ENCODE measurements at regions not wholly inside any gene's neighbourhood (a gene's known extent, or its start where the extent isn't known, plus 50 kb on each side); places are given as distances from the start of the nearest gene placed in this dataset.
"Not testable (repeated sequence)": the region's sequence is repeated elsewhere in the genome, so short reads cannot be mapped to it uniquely, and the experiment has no call there.

GRCh38 chr13:89082623-89083022 lies 1411.5 kb downstream of the SLITRK5 start:
- DNase-seq (ENCODE audit: extremely low spot score in 2 of 2), result no peak
- no peak overlapping the region for H3K27ac ChIP-seq
- intact Hi-C loops (cut with DNase I), result no loop called here
- H3K36me3 ChIP-seq, result no peaks in the 10 kb centered on the region
- H3K4me1 ChIP-seq, result no peaks in the 10 kb centered on the region
- no peak overlapping the region for H3K4me3 ChIP-seq
- no peaks in the 10 kb centered on the region for H3K9me3 ChIP-seq
- no peaks in the 10 kb centered on the region for H3K27me3 ChIP-seq
- TF ChIP-seq CTCF (IDR thresholded peaks at IDR 0.05), result no peak
- TF ChIP-seq POLR2AphosphoS5 (IDR thresholded peaks at IDR 0.05; ENCODE audit: insufficient read depth in 1 of 2, low read depth in 1 of 2), result no peak
- TF ChIP-seq POLR2A (IDR thresholded peaks at IDR 0.05), result no peak

DNA sequence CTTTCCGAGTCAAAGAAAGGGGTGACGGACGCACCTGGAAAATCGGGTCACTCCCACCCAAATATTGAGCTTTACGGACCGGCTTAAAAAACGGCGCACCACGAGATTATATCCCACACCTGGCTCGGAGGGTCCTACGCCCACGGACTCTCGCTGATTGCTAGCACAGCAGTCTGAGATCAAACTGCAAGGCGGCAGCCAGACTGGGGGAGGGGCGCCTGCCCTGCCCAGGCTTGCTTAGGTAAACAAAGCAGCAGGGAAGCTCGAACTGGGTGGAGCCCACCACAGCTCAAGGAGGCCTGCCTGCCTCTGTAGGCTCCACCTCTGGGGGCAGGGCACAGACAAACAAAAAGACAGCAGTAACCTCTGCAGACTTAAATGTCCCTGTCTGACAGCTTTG lies 1416.9 kb downstream of the SLITRK5 start:
- intact Hi-C loops (cut with DNase I); H3K4me3 ChIP-seq; H3K4me1 ChIP-seq; H3K27me3 ChIP-seq; H3K36me3 ChIP-seq; H3K9me3 ChIP-seq; H3K27ac ChIP-seq; DNase-seq (ENCODE audit: extremely low spot score in 2 of 2): not testable (repeated sequence)

DNA sequence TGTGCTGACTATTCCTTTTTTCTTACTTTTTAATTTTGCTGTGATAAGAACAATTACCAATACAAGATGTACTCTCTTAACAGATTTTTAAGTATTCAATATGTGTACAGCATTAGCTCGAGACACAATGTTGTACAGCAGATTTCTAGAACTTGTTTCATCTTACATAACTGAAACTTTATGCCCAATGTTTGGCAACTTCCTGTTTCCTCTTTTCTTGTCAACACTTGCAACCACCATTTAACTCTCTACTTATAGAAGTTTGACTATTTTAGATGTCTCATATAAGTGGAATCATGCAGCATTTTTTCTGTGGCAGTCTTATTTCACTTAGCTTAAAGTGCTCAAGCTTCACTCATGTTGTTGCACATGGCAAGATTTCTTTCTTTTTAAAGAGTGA lies 1426.8 kb downstream of the SLITRK5 start:
- no peaks in the 10 kb centered on the region for H3K27me3 ChIP-seq
- H3K4me3 ChIP-seq, result no peak overlapping the region
- DNase-seq (ENCODE audit: extremely low spot score in 2 of 2), result no peak
- H3K9me3 ChIP-seq, result no peaks in the 10 kb centered on the region
- TF ChIP-seq POLR2AphosphoS5 (IDR thresholded peaks at IDR 0.05; ENCODE audit: insufficient read depth in 1 of 2, low read depth in 1 of 2), result no peak
- TF ChIP-seq CTCF (IDR thresholded peaks at IDR 0.05), result no peak
- TF ChIP-seq POLR2A (IDR thresholded peaks at IDR 0.05), result no peak
- no peaks in the 10 kb centered on the region for H3K36me3 ChIP-seq
- no peaks in the 10 kb centered on the region for H3K4me1 ChIP-seq
- intact Hi-C loops (cut with DNase I), result no loop called here
- no peak overlapping the region for H3K27ac ChIP-seq

DNA sequence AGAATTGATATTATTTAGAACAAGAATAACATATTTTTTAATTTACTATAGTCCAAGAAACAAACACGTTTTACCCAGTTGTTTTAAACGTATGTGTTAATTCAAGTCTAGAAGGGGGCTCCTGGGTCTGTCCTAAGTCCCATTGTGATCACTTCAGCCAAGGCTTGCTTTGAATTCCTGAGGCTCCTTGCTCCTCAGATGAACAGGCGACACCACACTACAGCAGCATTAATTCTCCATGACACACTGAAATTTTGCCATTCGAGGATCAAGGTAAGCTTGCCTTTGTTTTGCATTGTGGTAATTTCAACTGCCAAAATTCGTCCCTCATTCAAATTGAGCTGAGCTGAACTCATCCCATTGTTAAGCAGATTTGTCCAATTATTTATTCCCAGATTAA lies 1442.6 kb downstream of the SLITRK5 start:
- H3K4me1 ChIP-seq, result no peaks in the 10 kb centered on the region
- no peak for DNase-seq (ENCODE audit: extremely low spot score in 2 of 2)
- H3K36me3 ChIP-seq, result no peaks in the 10 kb centered on the region
- no peak overlapping the region for H3K4me3 ChIP-seq
- H3K27ac ChIP-seq, result no peak overlapping the region
- no peaks in the 10 kb centered on the region for H3K9me3 ChIP-seq
- H3K27me3 ChIP-seq, result no peaks in the 10 kb centered on the region
- no peak for TF ChIP-seq CTCF (IDR thresholded peaks at IDR 0.05)
- no peak for TF ChIP-seq POLR2A (IDR thresholded peaks at IDR 0.05)
- TF ChIP-seq POLR2AphosphoS5 (IDR thresholded peaks at IDR 0.05; ENCODE audit: insufficient read depth in 1 of 2, low read depth in 1 of 2), result no peak
- intact Hi-C loops (cut with DNase I), result no loop called here

DNA sequence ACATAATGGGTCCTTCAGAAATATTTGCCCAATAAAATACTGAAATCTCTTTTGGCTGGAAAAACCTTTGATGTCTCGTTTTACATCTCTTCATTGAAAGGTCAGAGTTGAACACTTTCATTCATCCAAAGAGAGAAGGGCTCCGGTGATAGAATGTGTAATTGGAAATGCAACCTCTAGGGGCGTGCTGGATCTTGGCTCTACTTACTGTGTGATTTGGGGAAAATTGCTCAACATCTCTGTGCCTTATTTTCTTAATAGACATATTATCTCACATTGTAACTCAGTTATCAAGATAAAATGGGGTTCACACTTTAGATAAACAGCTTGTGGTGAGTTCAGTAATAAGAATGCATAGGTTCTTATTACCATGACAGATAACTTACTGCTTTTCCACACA lies 1444.1 kb downstream of the SLITRK5 start:
- no peak for DNase-seq (ENCODE audit: extremely low spot score in 2 of 2)
- no peaks in the 10 kb centered on the region for H3K4me1 ChIP-seq
- H3K27ac ChIP-seq, result no peak overlapping the region
- H3K36me3 ChIP-seq, result no peaks in the 10 kb centered on the region
- H3K27me3 ChIP-seq, result no peaks in the 10 kb centered on the region
- no peaks in the 10 kb centered on the region for H3K9me3 ChIP-seq
- no peak overlapping the region for H3K4me3 ChIP-seq
- no peak for TF ChIP-seq POLR2A (IDR thresholded peaks at IDR 0.05)
- no peak for TF ChIP-seq CTCF (IDR thresholded peaks at IDR 0.05)
- no peak for TF ChIP-seq POLR2AphosphoS5 (IDR thresholded peaks at IDR 0.05; ENCODE audit: insufficient read depth in 1 of 2, low read depth in 1 of 2)
- intact Hi-C loops (cut with DNase I), result no loop called here

DNA sequence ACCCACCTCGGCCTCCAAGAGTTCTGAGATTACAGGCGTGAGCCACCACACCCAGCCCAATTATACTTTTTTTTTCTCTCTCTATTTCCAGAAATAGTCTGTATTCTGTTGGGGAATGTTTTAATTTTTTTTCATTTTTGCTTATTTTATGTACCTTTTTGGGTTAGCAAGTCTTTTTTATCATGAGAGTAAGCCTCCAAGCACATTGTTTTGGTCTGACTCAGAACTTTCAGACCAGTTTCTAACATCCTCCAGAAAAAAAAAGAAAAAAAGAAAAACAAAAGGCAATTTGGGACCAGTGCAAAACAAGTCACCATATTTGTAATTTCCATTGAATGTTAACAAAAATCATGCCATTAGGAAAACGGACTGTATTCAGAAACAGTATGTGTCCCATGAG lies 1465.5 kb downstream of the SLITRK5 start:
- Histone ChIP-seq H3K27ac (no peak overlapping the region), H3K4me1 (no peaks in the 10 kb centered on the region), H3K27me3 (no peaks in the 10 kb centered on the region), H3K36me3 (no peaks in the 10 kb centered on the region), H3K4me3 (no peak overlapping the region), H3K9me3 (no peaks in the 10 kb centered on the region)
- TF ChIP-seq POLR2AphosphoS5 (IDR thresholded peaks at IDR 0.05; ENCODE audit: insufficient read depth in 1 of 2, low read depth in 1 of 2), result no peak
- TF ChIP-seq POLR2A (IDR thresholded peaks at IDR 0.05), result no peak
- TF ChIP-seq CTCF (IDR thresholded peaks at IDR 0.05), result no peak
- intact Hi-C loops (cut with DNase I), result no loop called here
- DNase-seq (ENCODE audit: extremely low spot score in 2 of 2), result no peak

Measured in vagina (tissue), 2 donors.